Lung (tissue), 11 donors: ENCODE measurements at regions not wholly inside any gene's neighbourhood (a gene's known extent, or its start where the extent isn't known, plus 50 kb on each side); places are given as distances from the start of the nearest gene placed in this dataset.

ENCODE experiments used
- ATAC-seq: fragments of 200-7000 bp; cut with Tn5 transposase; one replicate; pipeline ENCODE4 v1.9.1; 2020; ENCODE audit warnings: moderate number of reproducible peaks; ENCODE audit not compliant: insufficient read depth, low FRiP score
- DNase-seq, 3 donors: peaks; one replicate each; pipeline ENCODE4 v3.0.0-alpha.2; 2013 to 2017
- H3K27ac ChIP-seq, 2 donors: one replicate each; pipeline ENCODE4 v1.5.1; 2013; ENCODE audit warnings: mild to moderate bottlenecking in 2 of 2, moderate library complexity in 2 of 2, control low read depth in 1 of 2, inconsistent platforms in 1 of 2, low read depth in 1 of 2, low read length in 1 of 2
- H3K27me3 ChIP-seq, 3 donors: one replicate each; pipeline ENCODE4 v1.5.1; 2013; ENCODE audit warnings: low read length in 2 of 3; ENCODE audit not compliant: control insufficient read depth in 3 of 3, insufficient read depth in 3 of 3
- H3K36me3 ChIP-seq, 4 donors: one replicate each; pipeline ENCODE4 v1.5.1; 2013; ENCODE audit warnings: low read length in 4 of 4, mild to moderate bottlenecking in 1 of 4, moderate library complexity in 1 of 4; ENCODE audit not compliant: control insufficient read depth in 4 of 4, insufficient read depth in 4 of 4
- H3K4me1 ChIP-seq, 5 donors: one replicate each; pipeline ENCODE4 v1.5.1; 2013; ENCODE audit warnings: low read length in 5 of 5, mild to moderate bottlenecking in 2 of 5, moderate library complexity in 1 of 5; ENCODE audit not compliant: control insufficient read depth in 5 of 5, insufficient read depth in 5 of 5
- H3K4me3 ChIP-seq: one replicate; pipeline ENCODE4 v1.5.1; 2013; ENCODE audit warnings: mild to moderate bottlenecking, control low read depth, moderate library complexity
- H3K9ac ChIP-seq, 2 donors: one replicate each; pipeline ENCODE4 v1.5.1; 2013; ENCODE audit warnings: low read length in 2 of 2, control low read depth in 1 of 2; ENCODE audit not compliant: insufficient read depth in 1 of 2
- H3K9me3 ChIP-seq, 4 donors: one replicate each; pipeline ENCODE4 v1.5.1; 2013; ENCODE audit warnings: low read length in 3 of 4, mild to moderate bottlenecking in 1 of 4, moderate library complexity in 1 of 4; ENCODE audit not compliant: control insufficient read depth in 4 of 4, insufficient read depth in 3 of 4
- WGBS, 2 donors: extraction: QIAGEN DNeasy Blood & Tissue Kit; methylation state at CpG; one replicate each; pipeline ENCODE4 v1.1.7; 2013; 5-methylcytosine and 5-hydroxymethylcytosine counted together
- TF ChIP-seq, protein P1 (sequence below): IDR thresholded peaks from 2 replicates; pipeline ENCODE4 v1.5.1; 2012; ENCODE audit warnings: mild to moderate bottlenecking; ENCODE audit errors: control extremely low read depth, extremely low read depth
- donor health status: control.
- donor health status: control.
- donor health status: Bipolar disorder and iron deficiency.
- donor health status: healthy.
- donor health status: DM: yes; HTN: yes; CAD: no.

DNA sequence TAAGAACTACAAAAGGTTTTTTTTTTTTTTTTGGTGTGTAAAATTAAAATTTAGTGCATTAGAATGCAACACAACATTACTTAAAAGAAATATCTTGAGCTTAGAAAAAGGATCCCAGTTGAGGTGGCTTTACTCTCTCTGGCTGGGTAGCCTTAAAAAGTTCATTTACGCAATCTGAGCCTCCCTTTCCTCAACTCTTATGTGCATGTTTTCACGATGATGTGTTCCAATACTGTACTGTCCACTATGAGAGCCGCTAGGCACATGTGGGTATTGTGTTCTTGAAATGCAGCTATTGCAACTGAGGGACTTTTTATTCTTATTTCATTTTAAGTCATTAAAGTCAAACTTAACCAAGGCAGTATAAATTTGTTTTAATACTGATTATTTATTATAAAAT is 460.9 kb upstream of the SYT1 start:
- Histone ChIP-seq H3K36me3 (no peaks in the 10 kb centered on the region), H3K4me1 (peaks cover 0 to 7% (median 0%) of the 10 kb centered on the region in 5 donors), H3K9ac (no peak overlapping the region), H3K4me3 (no peak overlapping the region), H3K9me3 (no peaks in the 10 kb centered on the region), H3K27me3 (no peaks in the 10 kb centered on the region), H3K27ac (no peak overlapping the region)
- ATAC-seq (no peak), DNase-seq (no peak)
- WGBS, 2 donors, result 94 to 96% methylated on average over 3 of the region's 3 CpGs
- TF ChIP-seq, protein P1, sequence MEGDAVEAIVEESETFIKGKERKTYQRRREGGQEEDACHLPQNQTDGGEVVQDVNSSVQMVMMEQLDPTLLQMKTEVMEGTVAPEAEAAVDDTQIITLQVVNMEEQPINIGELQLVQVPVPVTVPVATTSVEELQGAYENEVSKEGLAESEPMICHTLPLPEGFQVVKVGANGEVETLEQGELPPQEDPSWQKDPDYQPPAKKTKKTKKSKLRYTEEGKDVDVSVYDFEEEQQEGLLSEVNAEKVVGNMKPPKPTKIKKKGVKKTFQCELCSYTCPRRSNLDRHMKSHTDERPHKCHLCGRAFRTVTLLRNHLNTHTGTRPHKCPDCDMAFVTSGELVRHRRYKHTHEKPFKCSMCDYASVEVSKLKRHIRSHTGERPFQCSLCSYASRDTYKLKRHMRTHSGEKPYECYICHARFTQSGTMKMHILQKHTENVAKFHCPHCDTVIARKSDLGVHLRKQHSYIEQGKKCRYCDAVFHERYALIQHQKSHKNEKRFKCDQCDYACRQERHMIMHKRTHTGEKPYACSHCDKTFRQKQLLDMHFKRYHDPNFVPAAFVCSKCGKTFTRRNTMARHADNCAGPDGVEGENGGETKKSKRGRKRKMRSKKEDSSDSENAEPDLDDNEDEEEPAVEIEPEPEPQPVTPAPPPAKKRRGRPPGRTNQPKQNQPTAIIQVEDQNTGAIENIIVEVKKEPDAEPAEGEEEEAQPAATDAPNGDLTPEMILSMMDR, result no peak

DNA sequence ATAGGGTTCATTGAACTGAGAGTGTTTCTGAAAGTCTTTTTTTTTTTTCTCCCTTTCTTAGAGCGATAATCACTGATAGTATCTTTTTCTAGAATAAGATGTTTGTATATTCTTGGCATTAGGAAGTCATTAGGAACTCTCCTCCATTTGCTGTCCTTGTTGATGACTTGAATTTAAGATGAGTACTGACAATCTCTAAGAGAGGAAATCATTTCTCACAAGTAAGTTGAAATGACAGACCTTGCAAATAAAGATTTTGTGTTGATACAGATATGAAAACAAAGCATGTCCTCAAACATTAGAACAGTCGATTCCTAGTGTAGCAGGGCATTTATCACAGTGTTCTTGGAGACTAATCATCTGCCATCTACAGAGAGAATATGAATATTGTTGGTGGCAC is 458.4 kb upstream of the SYT1 start:
- Histone ChIP-seq H3K9ac (no peak overlapping the region), H3K36me3 (no peaks in the 10 kb centered on the region), H3K27me3 (no peaks in the 10 kb centered on the region), H3K27ac (no peak overlapping the region), H3K4me3 (no peak overlapping the region), H3K9me3 (no peaks in the 10 kb centered on the region), H3K4me1 (peaks cover 0 to 7% (median 0%) of the 10 kb centered on the region in 5 donors)
- no peak for DNase-seq
- ATAC-seq, result no peak
- TF ChIP-seq, protein P1, result no peak
- WGBS, 2 donors, result 66 to 76% methylated on average over 2 of the region's 2 CpGs

DNA sequence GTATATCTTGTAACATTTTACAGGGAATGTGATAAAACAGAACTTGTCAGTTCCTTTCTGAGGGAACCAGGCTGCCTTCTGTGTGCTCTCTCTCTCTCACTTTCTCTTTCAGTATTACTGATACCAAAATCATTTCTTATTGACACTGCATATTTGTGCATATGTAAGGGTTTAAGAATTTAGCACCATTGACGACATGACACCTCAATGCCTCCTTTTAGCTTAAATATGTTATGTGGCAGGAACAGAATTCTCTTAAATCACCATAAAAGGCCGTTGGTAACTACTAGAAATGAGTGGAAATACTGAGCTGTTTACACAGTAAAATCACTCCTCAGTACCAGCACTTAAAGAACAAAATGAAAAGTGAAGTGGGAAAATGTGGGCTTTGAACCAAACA is 457.7 kb upstream of the SYT1 start:
- no peaks in the 10 kb centered on the region for H3K27me3 ChIP-seq
- no peak overlapping the region for H3K4me3 ChIP-seq
- H3K9ac ChIP-seq, result peak overlapping the region in 1 of 2 donors; percentile 2
- 23 to 36% methylated on average over 2 of the region's 2 CpGs for WGBS, 2 donors
- H3K27ac ChIP-seq, result no peak overlapping the region
- ATAC-seq (peak; percentile 6), DNase-seq (peak in 2 of 3 donors; percentile 66 to 71)
- H3K4me1 ChIP-seq, result peaks cover 0 to 7% (median 0%) of the 10 kb centered on the region in 5 donors
- TF ChIP-seq, protein P1, result no peak
- peaks cover 0 to 2% (median 0%) of the 10 kb centered on the region in 4 donors for H3K9me3 ChIP-seq
- H3K36me3 ChIP-seq, result no peaks in the 10 kb centered on the region

DNA sequence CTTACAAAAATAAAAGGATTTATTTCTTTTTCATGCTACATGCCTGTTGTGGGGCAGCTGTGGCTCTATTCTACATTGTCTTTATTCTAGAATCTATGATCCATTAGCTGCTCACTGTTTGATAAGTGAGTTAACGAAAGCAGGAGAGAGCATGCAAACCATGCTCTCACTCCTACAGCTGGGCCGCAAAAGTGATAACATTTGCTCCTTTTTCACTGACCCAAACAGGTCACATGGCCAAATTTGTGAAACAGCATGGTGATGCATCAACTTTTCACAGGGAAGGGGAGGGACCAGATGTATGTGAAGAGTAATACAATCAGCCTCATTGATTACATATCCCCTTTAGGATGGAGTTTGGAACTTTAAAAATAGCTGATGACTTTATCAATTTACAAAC is 456.9 kb upstream of the SYT1 start:
- Histone ChIP-seq H3K4me1 (peaks cover 0 to 7% (median 0%) of the 10 kb centered on the region in 5 donors), H3K9ac (no peak overlapping the region), H3K27me3 (no peaks in the 10 kb centered on the region), H3K9me3 (peaks cover 0 to 3% (median 0%) of the 10 kb centered on the region in 4 donors), H3K36me3 (no peaks in the 10 kb centered on the region), H3K4me3 (no peak overlapping the region), H3K27ac (no peak overlapping the region)
- ATAC-seq, result no peak
- TF ChIP-seq, protein P1, result no peak
- DNase-seq, result no peak
- 89 to 94% methylated on average over 2 of the region's 2 CpGs for WGBS, 2 donors
